ENCODE measurements at regions not wholly inside any gene's neighbourhood (a gene's known extent, or its start where the extent isn't known, plus 50 kb on each side); places are given as distances from the start of the nearest gene placed in this dataset.

DNA sequence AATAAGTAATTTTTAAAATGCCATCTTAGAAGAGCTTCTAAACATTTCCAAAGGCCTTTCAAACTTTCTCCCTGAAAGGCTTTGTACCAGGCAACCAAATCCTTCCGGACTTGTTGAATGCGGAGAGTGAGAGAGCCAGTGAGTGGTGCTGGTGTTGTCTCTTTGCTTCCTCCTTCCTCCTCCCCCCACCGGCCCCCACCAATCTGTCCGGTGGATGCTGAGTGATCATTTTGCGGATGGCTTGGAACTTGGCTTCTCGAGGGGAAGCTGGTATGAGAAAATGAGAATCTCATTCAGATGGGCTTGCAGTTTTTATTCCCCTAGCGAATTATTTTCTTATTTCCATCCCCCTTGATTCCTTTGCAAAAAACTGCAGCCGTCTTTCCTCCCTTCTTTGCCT is 97.3 kb downstream of the ANKRD60 start:
- no peak for DNase-seq (ENCODE audit: low read depth)
- no peak overlapping the region for H3K4me3 ChIP-seq (ENCODE audit: low read depth, low read length)
- TF ChIP-seq, protein P1, sequence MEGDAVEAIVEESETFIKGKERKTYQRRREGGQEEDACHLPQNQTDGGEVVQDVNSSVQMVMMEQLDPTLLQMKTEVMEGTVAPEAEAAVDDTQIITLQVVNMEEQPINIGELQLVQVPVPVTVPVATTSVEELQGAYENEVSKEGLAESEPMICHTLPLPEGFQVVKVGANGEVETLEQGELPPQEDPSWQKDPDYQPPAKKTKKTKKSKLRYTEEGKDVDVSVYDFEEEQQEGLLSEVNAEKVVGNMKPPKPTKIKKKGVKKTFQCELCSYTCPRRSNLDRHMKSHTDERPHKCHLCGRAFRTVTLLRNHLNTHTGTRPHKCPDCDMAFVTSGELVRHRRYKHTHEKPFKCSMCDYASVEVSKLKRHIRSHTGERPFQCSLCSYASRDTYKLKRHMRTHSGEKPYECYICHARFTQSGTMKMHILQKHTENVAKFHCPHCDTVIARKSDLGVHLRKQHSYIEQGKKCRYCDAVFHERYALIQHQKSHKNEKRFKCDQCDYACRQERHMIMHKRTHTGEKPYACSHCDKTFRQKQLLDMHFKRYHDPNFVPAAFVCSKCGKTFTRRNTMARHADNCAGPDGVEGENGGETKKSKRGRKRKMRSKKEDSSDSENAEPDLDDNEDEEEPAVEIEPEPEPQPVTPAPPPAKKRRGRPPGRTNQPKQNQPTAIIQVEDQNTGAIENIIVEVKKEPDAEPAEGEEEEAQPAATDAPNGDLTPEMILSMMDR (IDR thresholded peaks at IDR 0.05; ENCODE audit: low read depth, low read length) = no peak
- no peak for TF ChIP-seq MYC (IDR thresholded peaks at IDR 0.05; ENCODE audit: low read depth, low read length)
- TF ChIP-seq, protein P2, sequence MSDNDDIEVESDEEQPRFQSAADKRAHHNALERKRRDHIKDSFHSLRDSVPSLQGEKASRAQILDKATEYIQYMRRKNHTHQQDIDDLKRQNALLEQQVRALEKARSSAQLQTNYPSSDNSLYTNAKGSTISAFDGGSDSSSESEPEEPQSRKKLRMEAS (IDR thresholded peaks at IDR 0.05; ENCODE audit: low read depth, low read length) = no peak
- TF ChIP-seq POLR2A (IDR thresholded peaks at IDR 0.05; ENCODE audit: extremely low read depth, insufficient read length) = no peak

DNA sequence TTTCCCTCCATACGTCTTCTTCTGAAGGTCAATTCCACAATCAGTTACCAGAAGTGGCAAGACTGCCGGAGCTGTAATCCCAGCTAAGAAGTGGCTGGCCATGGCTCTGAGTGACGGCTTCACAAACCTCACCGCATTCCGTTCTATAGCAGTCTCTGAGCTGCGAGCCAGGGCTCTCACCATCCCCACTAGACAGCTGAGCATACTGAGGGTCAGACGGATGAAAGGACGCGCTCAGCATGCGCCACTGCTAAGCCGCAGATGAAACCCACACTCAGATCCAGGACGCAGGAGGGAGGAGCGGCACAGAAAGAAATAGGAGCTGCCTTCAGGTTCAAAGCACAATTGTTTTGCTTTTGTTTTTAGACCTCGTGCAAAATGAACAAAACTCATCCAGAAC is 97.9 kb downstream of the ANKRD60 start:
- TF ChIP-seq, protein P1 (IDR thresholded peaks at IDR 0.05; ENCODE audit: low read depth, low read length) = no peak
- TF ChIP-seq MYC (IDR thresholded peaks at IDR 0.05; ENCODE audit: low read depth, low read length) = no peak
- TF ChIP-seq, protein P2 (IDR thresholded peaks at IDR 0.05; ENCODE audit: low read depth, low read length) = no peak
- TF ChIP-seq POLR2A (IDR thresholded peaks at IDR 0.05; ENCODE audit: extremely low read depth, insufficient read length) = no peak
- H3K4me3 ChIP-seq (ENCODE audit: low read depth, low read length) = no peak overlapping the region
- DNase-seq (ENCODE audit: low read depth) = no peak

DNA sequence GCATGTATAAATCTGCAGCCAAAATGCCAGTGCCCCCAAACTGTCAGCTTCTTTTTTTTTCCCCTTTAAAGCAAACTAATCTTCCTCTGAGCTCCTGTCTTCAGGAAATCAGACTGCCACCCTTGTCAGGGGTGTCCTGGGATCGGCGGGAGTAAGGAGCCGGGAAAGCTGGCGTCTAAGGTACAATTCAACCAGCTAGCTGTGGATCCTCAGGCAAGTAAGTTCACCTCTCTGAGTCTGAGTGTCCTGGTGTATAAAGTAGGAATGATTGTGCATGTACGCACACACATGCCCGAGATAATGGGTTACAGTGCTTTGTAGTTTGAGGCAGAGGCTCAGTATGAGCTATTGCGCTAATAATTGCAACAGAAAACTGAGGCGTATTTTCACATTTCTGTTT is 98.3 kb downstream of the ANKRD60 start:
- no peak overlapping the region for H3K4me3 ChIP-seq (ENCODE audit: low read depth, low read length)
- DNase-seq (ENCODE audit: low read depth) = no peak
- TF ChIP-seq, protein P2 (IDR thresholded peaks at IDR 0.05; ENCODE audit: low read depth, low read length) = no peak
- TF ChIP-seq MYC (IDR thresholded peaks at IDR 0.05; ENCODE audit: low read depth, low read length) (no peak), POLR2A (IDR thresholded peaks at IDR 0.05; ENCODE audit: extremely low read depth, insufficient read length) (no peak)
- TF ChIP-seq, protein P1 (IDR thresholded peaks at IDR 0.05; ENCODE audit: low read depth, low read length) = no peak

DNA sequence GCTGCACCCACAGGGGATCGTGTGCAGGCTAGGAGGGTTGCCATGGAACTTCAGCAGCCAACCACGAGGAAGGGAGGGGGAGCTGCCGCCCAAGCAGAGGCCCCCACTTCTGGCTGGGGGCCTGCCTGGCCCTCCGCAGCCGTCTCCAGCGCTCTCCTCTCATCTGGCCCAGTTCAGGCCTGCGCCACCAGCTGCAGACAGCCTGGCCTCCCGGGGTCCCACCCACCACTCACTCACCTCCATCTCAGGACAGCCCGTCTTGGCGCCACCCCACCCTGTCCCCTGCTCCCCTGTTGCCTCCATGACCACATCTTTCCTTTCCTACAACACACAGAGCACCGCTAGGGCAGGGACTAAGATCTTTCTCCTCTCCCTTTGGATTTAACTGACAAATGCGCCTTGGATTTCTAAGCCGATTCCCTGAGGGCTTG is 98.7 kb downstream of the ANKRD60 start:
- DNase-seq (ENCODE audit: low read depth) = no peak
- TF ChIP-seq, protein P2 (IDR thresholded peaks at IDR 0.05; ENCODE audit: low read depth, low read length) = no peak
- TF ChIP-seq, protein P1 (IDR thresholded peaks at IDR 0.05; ENCODE audit: low read depth, low read length) = no peak
- TF ChIP-seq MYC (IDR thresholded peaks at IDR 0.05; ENCODE audit: low read depth, low read length) = no peak
- no peak for TF ChIP-seq POLR2A (IDR thresholded peaks at IDR 0.05; ENCODE audit: extremely low read depth, insufficient read length)
- H3K4me3 ChIP-seq (ENCODE audit: low read depth, low read length) = no peak overlapping the region

DNA sequence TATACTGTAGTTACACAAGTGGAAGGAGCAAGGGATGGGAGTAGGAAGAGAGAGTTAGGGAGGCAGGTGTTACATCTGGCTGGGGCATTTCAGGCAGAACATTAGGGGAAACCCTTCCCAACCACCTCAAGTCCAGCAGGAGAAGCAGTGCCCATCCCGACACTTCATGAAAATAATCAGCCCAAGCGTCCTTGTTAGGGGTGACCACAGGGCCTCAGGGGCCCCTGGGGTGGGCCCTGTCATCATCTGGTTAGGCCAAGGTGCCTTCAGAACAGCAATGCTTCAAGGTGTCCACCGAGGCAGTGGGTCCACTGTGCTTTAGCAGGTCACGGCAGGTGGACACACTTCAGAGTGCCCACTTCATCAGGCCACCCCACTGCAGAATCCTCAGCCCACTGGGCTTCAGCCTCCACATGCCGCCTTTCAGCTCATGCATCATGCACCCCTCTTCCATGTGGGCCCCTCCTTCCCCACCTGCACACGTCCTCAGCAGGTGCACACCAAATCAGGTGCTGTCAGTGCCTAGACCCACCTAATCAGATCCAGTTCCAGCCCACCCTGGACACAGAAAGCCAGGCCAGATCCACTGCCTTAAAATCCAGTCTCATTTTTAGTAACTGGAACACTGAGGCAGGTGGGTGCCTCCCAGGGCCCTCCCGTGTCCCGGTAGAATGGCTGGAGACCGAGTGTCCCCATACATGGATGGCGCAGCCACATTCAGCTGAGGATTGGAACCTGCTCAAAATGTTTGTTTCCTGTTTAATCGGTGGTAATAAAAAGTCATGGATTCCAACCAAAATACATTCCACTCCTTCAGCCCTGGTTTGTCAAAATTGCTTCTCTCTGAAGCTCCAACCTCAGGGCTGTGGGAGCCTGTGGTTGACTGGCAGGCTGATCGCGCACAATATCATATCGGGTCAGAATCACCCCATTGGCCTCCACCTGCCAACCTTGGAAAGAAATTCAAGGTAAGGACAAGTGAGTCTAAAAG is 99.5 kb downstream of the ANKRD60 start:
- no peak for DNase-seq (ENCODE audit: low read depth)
- no peak overlapping the region for H3K4me3 ChIP-seq (ENCODE audit: low read depth, low read length)
- TF ChIP-seq, protein P2 (IDR thresholded peaks at IDR 0.05; ENCODE audit: low read depth, low read length) = no peak
- TF ChIP-seq MYC (IDR thresholded peaks at IDR 0.05; ENCODE audit: low read depth, low read length) = no peak
- no peak for TF ChIP-seq POLR2A (IDR thresholded peaks at IDR 0.05; ENCODE audit: extremely low read depth, insufficient read length)
- TF ChIP-seq, protein P1 (IDR thresholded peaks at IDR 0.05; ENCODE audit: low read depth, low read length) = no peak

All from NB4 (cell line).